HCT116 (cell line): ENCODE measurements at regions not wholly inside any gene's neighbourhood (a gene's known extent, or its start where the extent isn't known, plus 50 kb on each side); places are given as distances from the start of the nearest gene placed in this dataset.

Experiments
- ATAC-seq: fragments of 200-7000 bp; cut with Tn5 transposase; 2 replicates; pipeline ENCODE4 v1.9.1; 2020; ENCODE audit warnings: mild to moderate bottlenecking, moderate library complexity
- BruUV-seq: library from RNA; stranded (reverse); fragments of 400-500 nt; replicated peaks from 2 replicates; lab custom pipeline; 2021; lab: Mats Ljungman, UMichigan
- CTCF ChIA-PET: fragments of 300-600 bp; sonication (Branson Sonifier 250); formaldehyde crosslinking; loops from one replicate; lab custom pipeline; 2021; ENCODE audit warnings: antibody characterized with exemption; lab: Charles Lee
- POLR2A ChIA-PET: fragments of 300-600, 350-600 bp; sonication (Branson Sonifier 250); formaldehyde crosslinking; loops from one replicate; lab custom pipeline; 2021; ENCODE audit warnings: antibody characterized with exemption; lab: Charles Lee
- RAD21 ChIA-PET, 2 experiments: fragments of 300-600 bp; sonication (Branson Sonifier 250); formaldehyde crosslinking; loops; one replicate each; lab custom pipeline; 2023; ENCODE audit warnings: low total read pairs in 2 of 2; ENCODE audit not compliant: uncharacterized antibody in 2 of 2, unreplicated experiment in 2 of 2, low non-redundant PET in 1 of 2; lab: Charles Lee
- DNase-seq: peaks from one replicate; pipeline ENCODE4 v3.0.0-alpha.2; 2010; ENCODE audit warnings: low read depth, low spot score
- H2AFZ ChIP-seq: fragments of 200-600 bp; shearing (Covaris generic), sonication (generic); 2 replicates; pipeline ENCODE4 v1.6.1; 2017; ENCODE audit warnings: low read depth, mixed run types, mixed read lengths, antibody characterized with exemption, low read length; ENCODE audit not compliant: poor library complexity, severe bottlenecking
- H3K27ac ChIP-seq: 2 replicates; pipeline ENCODE4 v1.5.1; 2012; ENCODE audit warnings: low read depth, low read length
- H3K27me3 ChIP-seq: fragments of 200-600 bp; sonication (generic); 2 replicates; pipeline ENCODE4 v1.6.1; 2016; ENCODE audit warnings: mixed run types, low read length, mixed read lengths; ENCODE audit not compliant: insufficient read depth
- H3K36me3 ChIP-seq, 2 experiments: fragments of 200-500 bp in 1 of 2; fragments of 200-600 bp in 1 of 2; sonication (Bioruptor generic) in 1 of 2; sonication (generic) in 1 of 2; 2 replicates each; pipeline versions ENCODE4 v1.5.1 to v1.6.1; 2014 to 2016; ENCODE audit warnings: low read length in 2 of 2, inconsistent platforms in 1 of 2, mixed read lengths in 1 of 2, mixed run types in 1 of 2; ENCODE audit not compliant: insufficient read depth in 2 of 2, control insufficient read depth in 1 of 2
- H3K4me1 ChIP-seq, 2 experiments: fragments of 200-600 bp in 1 of 2; sonication (generic) in 1 of 2; 2 replicates each; pipeline versions ENCODE4 v1.5.1 to v1.6.1; 2012 to 2017; ENCODE audit warnings: low read length in 2 of 2, inconsistent platforms in 1 of 2, mild to moderate bottlenecking in 1 of 2, mixed read lengths in 1 of 2, mixed run types in 1 of 2, moderate library complexity in 1 of 2; ENCODE audit not compliant: insufficient read depth in 2 of 2, control insufficient read depth in 1 of 2
- H3K4me2 ChIP-seq: fragments of 200-600 bp; sonication (generic); 2 replicates; pipeline ENCODE4 v1.6.1; 2017; ENCODE audit warnings: mixed run types, low read length, mixed read lengths
- H3K4me3 ChIP-seq, 2 experiments: fragments of 200-600 bp in 1 of 2; sonication (generic) in 1 of 2; replicated peaks in 1 of 2; 2 replicates each; pipeline ENCODE4 v1.5.1; 2011 to 2016; ENCODE audit warnings: low read length in 2 of 2, control low read depth in 1 of 2, low read depth in 1 of 2, mild to moderate bottlenecking in 1 of 2, mixed read lengths in 1 of 2, mixed run types in 1 of 2
- H3K79me2 ChIP-seq: fragments of 200-600 bp; sonication (generic); 2 replicates; pipeline ENCODE4 v1.6.1; 2017; ENCODE audit warnings: mild to moderate bottlenecking, mixed run types, low read length, moderate library complexity, mixed read lengths; ENCODE audit not compliant: insufficient read depth
- H3K9ac ChIP-seq: fragments of 200-600 bp; sonication (generic); 2 replicates; pipeline ENCODE4 v1.6.1; 2016; ENCODE audit warnings: low read length, mixed read lengths
- H3K9me2 ChIP-seq: fragments of 200-600 bp; sonication (generic), shearing (Covaris generic); 2 replicates; pipeline ENCODE4 v1.6.1; 2017; ENCODE audit warnings: mixed run types, mild to moderate bottlenecking, moderate library complexity; ENCODE audit not compliant: insufficient read depth
- H3K9me3 ChIP-seq, 2 experiments: fragments of 200-500 bp in 1 of 2; fragments of 200-600 bp in 1 of 2; sonication (Bioruptor generic) in 1 of 2; sonication (generic) in 1 of 2; 2 replicates each; pipeline ENCODE4 v1.6.1; 2014 to 2017; ENCODE audit warnings: low read length in 2 of 2, mixed read lengths in 2 of 2, inconsistent platforms in 1 of 2, low read depth in 1 of 2, mild to moderate bottlenecking in 1 of 2, mixed run types in 1 of 2, moderate library complexity in 1 of 2; ENCODE audit not compliant: control insufficient read depth in 1 of 2, insufficient read depth in 1 of 2
- H4K20me1 ChIP-seq: fragments of 200-600 bp; sonication (generic), shearing (Covaris generic); 2 replicates; pipeline ENCODE4 v1.6.1; 2017; ENCODE audit warnings: mixed run types, mild to moderate bottlenecking, moderate library complexity; ENCODE audit not compliant: insufficient read depth
- ATF3 ChIP-seq: IDR thresholded peaks from 2 replicates; pipeline ENCODE4 v1.6.1; 2012
- CBX3 ChIP-seq: IDR thresholded peaks from 2 replicates; pipeline ENCODE4 v1.6.1; 2012; ENCODE audit warnings: low read depth
- CTCF ChIP-seq, 3 experiments: fragments of 200-600 bp in 1 of 3; sonication (generic) in 1 of 3; IDR thresholded peaks in 2 of 3; conservative IDR thresholded peaks in 1 of 3; 2 replicates each; pipeline ENCODE4 v1.5.1; 2012 to 2017; ENCODE audit warnings: low read depth in 2 of 3, low read length in 2 of 3, antibody characterized with exemption in 1 of 3, borderline replicate concordance in 1 of 3, control low read depth in 1 of 3, mild to moderate bottlenecking in 1 of 3, mixed read lengths in 1 of 3, mixed run types in 1 of 3, moderate library complexity in 1 of 3; ENCODE audit not compliant: insufficient read depth in 1 of 3
- EGR1 ChIP-seq: IDR thresholded peaks from 2 replicates; pipeline ENCODE4 v1.6.1; 2012; ENCODE audit warnings: low read depth
- ELF1 ChIP-seq: IDR thresholded peaks from 2 replicates; pipeline ENCODE4 v1.6.1; 2012; ENCODE audit warnings: low read depth, borderline replicate concordance
- EZH2 ChIP-seq: fragments of 200-600 bp; sonication (generic); IDR thresholded peaks from 2 replicates; pipeline ENCODE4 v1.6.1; 2017; ENCODE audit warnings: antibody characterized with exemption, mixed run types
- EZH2phosphoT487 ChIP-seq: fragments of 200-600 bp; IDR thresholded peaks from 2 replicates; pipeline ENCODE4 v1.6.1; 2018; ENCODE audit warnings: antibody characterized with exemption, borderline replicate concordance
- FOSL1 ChIP-seq: IDR thresholded peaks from 2 replicates; pipeline ENCODE4 v1.6.1; 2012; ENCODE audit warnings: low read depth
- JUND ChIP-seq: IDR thresholded peaks from 2 replicates; pipeline ENCODE4 v1.6.1; 2012
- MAX ChIP-seq: IDR thresholded peaks from 2 replicates; pipeline ENCODE4 v1.6.1; 2012
- POLR2A ChIP-seq: IDR thresholded peaks from 2 replicates; pipeline ENCODE4 v1.7.0; 2011; ENCODE audit warnings: borderline replicate concordance; ENCODE audit not compliant: insufficient read depth, insufficient read length; ENCODE audit errors: extremely low read depth
- POLR2AphosphoS5 ChIP-seq: IDR thresholded peaks from 2 replicates; pipeline ENCODE4 v1.6.1; 2011; ENCODE audit warnings: mild to moderate bottlenecking, low read depth, low read length, moderate library complexity
- REST ChIP-seq: IDR thresholded peaks from 2 replicates; pipeline ENCODE4 v1.6.1; 2012; ENCODE audit warnings: low read depth
- SIN3A ChIP-seq: IDR thresholded peaks from 2 replicates; pipeline ENCODE4 v1.6.1; 2012; ENCODE audit warnings: low read depth
- SP1 ChIP-seq: IDR thresholded peaks from 2 replicates; pipeline ENCODE4 v1.6.1; 2012; ENCODE audit warnings: low read depth
- SRF ChIP-seq: IDR thresholded peaks from 2 replicates; pipeline ENCODE4 v1.6.1; 2012; ENCODE audit warnings: low read depth
- TCF7L2 ChIP-seq: IDR thresholded peaks from 2 replicates; pipeline ENCODE4 v1.7.0; 2011; ENCODE audit warnings: borderline replicate concordance, inconsistent platforms; ENCODE audit not compliant: insufficient read depth, insufficient read length; ENCODE audit errors: extremely low read depth
- YY1 ChIP-seq: IDR thresholded peaks from 2 replicates; pipeline ENCODE4 v1.6.1; 2011; ENCODE audit warnings: low read length, low read depth, moderate library complexity, mild to moderate bottlenecking; ENCODE audit not compliant: insufficient replicate concordance; ENCODE audit errors: extremely low read depth
- ZBTB33 ChIP-seq: IDR thresholded peaks from 2 replicates; pipeline ENCODE4 v1.6.1; 2011; ENCODE audit warnings: mild to moderate bottlenecking, low read length, moderate library complexity; ENCODE audit not compliant: insufficient replicate concordance; ENCODE audit errors: extremely low read depth
- intact Hi-C: fragments of 100-400 bp; cut with micrococcal nuclease; formaldehyde crosslinking; loops from 2 replicates; pipeline ENCODE4 v1.10.0; 2022

- TF ChIP-seq CTCF (IDR thresholded peaks at IDR 0.05 in 2 of 3, conservative IDR thresholded peaks at IDR 0.05 in 1 of 3; ENCODE audit: borderline replicate concordance in 1 of 3, insufficient read depth in 1 of 3, low read depth in 2 of 3, low read length in 2 of 3) (no peak), SP1 (no peak), EZH2phosphoT487 (no peak), TCF7L2 (no peak), JUND (no peak), SRF (no peak), CBX3 (no peak)
Observed at GRCh38 chr15:29990954-29991353, 91.8 kb upstream of the GOLGA8J start (continued).

- CTCF ChIA-PET: no interaction called here
- Histone ChIP-seq H3K4me3 (no peak overlapping the region), H4K20me1 (no peaks in the 10 kb centered on the region), H3K27me3 (no peaks in the 10 kb centered on the region), H3K36me3 (no peaks in the 10 kb centered on the region), H3K4me1 (no peaks in the 10 kb centered on the region), H3K27ac (no peak overlapping the region), H3K79me2 (no peaks in the 10 kb centered on the region), H3K9me2 (no peaks in the 10 kb centered on the region), H3K4me2 (no peak overlapping the region), H3K9ac (no peak overlapping the region), H3K9me3 (no peaks in the 10 kb centered on the region), H2AFZ (no peak overlapping the region)
- no peak for ATAC-seq
- DNase-seq: no peak
- intact Hi-C loops: no loop called here
- BruUV-seq: no TSS peak
- RAD21 ChIA-PET: no interaction called here
- POLR2A ChIA-PET: no interaction called here
- TF ChIP-seq EZH2phosphoT487 (no peak), MAX (no peak), TCF7L2 (no peak), JUND (no peak), SIN3A (no peak), ELF1 (no peak), SRF (no peak), FOSL1 (no peak), ZBTB33 (no peak), ATF3 (no peak), EZH2 (no peak), CBX3 (no peak), YY1 (no peak), EGR1 (no peak), SP1 (no peak), POLR2AphosphoS5 (no peak), REST (no peak), POLR2A (no peak)
Observed at GRCh38 chr15:29990035-29990434, 92.7 kb upstream of the GOLGA8J start.
